ENCODE measurements at regions not wholly inside any gene's neighbourhood (a gene's known extent, or its start where the extent isn't known, plus 50 kb on each side); places are given as distances from the start of the nearest gene placed in this dataset.

GRCh38 chr4:67120369-67120768 lies 424.9 kb downstream of the CENPC start:
- DNase-seq (ENCODE audit: low read depth), result no peak

DNA sequence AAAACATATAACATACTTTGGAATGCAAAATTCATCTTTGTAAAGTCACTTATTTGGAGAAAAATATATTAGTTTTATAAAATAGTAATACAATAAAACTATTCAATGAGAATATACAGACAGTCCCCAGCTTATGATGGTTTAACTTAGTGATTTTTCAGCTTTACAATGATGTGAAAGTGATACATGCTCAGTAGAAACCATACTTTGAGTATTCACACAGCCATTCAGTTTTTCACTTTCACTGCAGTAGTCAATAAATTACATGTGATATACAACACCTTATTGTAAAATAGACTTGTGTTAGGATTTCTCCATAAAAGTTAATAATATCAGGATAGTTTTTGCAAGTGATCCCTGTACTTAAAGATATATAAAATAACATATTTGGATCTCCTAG lies 436.0 kb downstream of the CENPC start:
- no peak for DNase-seq (ENCODE audit: low read depth)

GRCh38 chr4:67106861-67107460 lies 438.3 kb downstream of the CENPC start:
- DNase-seq (ENCODE audit: low read depth), result no peak

GRCh38 chr4:67104145-67104544 lies 441.2 kb downstream of the CENPC start:
- DNase-seq (ENCODE audit: low read depth), result no peak

GRCh38 chr4:67103001-67103747 lies 442.1 kb downstream of the CENPC start:
- no peak for DNase-seq (ENCODE audit: low read depth)

- no peak for DNase-seq (ENCODE audit: low read depth)
These were observed 443.7 kb downstream of the CENPC start for GRCh38 chr4:67101612-67102011.

DNA sequence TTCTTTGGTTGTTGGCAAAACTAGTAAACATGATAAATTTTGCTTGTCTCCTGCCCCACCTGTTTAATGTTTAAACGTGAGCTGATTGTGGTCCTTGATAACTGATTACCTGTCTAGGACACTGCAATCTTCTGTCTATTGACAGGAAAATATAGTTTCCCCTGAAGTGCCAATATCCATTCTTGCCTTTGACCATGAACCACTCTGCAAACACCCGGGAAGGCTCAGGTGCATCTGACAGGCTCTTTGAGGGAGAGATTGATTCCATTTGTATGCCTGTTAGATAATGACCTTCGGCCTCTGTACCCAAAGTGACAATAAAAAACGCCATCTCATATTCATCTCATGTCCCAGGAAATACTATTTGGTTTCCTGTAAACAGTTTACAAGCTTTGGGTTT lies 453.0 kb downstream of the CENPC start:
- DNase-seq (ENCODE audit: low read depth), result no peak

DNA sequence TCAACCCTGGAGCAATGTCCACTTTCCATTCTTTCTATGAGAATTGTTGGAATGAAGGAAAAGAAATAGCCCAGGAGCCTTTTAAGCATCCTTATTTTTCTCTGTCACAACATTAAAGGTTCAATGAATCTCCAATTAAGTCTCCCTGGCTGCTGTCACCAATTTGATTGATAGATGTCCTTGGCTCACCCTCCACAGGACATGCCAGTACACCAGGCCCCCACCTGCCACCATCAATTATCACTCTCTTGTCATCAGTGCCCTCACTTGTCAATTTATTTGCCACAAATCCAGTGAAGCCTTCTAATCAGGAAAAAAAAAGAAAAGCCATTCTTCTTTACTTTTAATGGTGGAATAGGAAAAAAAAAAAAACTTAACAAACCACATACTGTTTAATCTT lies 453.6 kb downstream of the CENPC start:
- DNase-seq (ENCODE audit: low read depth), result no peak

GRCh38 chr4:67087897-67088296 lies 457.4 kb downstream of the CENPC start:
- peak; percentile 43 for DNase-seq (ENCODE audit: low read depth)

DNA sequence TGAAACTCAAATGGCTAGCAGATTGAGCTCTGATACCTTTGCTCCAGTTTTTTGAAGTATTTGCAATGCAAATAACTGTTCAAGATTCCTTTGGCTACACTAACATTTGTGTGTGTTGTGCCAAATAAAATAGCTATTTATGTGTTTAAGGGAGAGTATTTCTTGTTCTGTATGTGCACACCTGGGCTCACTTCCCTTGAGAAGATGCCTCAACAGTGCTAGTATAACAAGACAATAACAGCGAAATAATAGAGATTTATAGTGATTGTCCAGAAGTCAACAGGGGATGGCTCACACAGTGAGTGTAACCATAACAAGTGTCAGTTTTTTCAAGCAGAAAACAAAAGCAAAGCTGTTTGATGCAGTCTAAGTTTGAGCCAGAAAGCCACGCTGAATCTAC lies 460.5 kb downstream of the CENPC start:
- DNase-seq (ENCODE audit: low read depth), result no peak

DNA sequence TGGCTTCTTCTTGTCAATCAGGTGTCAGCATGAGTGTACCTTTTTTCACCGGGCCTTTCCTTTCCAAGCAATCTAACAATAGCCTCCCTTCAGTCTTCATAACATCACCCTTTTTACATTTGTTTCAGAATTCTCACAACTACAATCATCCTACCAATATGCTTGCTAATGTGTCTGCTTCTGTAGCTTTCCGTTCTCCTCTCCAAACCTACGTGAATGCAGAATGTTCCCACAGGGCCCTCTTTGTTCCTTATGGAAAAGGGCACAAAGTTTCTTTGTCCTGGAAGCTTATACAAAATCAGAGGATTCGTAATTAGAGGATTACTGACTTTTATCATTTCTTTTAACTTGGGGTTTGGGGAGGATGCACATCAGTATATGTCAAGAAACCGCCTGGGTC lies 461.8 kb downstream of the CENPC start:
- no peak for DNase-seq (ENCODE audit: low read depth)

DNA sequence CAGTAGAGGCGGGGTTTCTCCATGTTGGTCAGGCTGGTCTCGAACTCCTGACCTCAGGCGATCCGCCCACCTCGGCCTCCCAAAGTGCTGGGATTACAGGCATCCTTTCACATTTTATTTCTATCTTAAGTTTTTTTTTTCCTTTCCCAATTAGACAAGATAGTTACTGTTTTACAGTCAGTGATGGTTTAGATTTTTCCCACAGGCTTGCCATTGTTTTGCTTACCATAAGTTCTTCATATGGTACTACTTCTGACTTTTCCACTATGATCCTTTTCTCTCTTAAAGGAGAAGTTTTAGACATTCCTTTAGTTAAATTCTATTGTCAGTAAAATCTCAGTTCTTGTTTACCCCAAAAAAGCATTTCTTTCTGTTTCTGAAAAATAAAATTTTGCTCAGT lies 462.6 kb downstream of the CENPC start:
- DNase-seq (ENCODE audit: low read depth), result no peak

DNA sequence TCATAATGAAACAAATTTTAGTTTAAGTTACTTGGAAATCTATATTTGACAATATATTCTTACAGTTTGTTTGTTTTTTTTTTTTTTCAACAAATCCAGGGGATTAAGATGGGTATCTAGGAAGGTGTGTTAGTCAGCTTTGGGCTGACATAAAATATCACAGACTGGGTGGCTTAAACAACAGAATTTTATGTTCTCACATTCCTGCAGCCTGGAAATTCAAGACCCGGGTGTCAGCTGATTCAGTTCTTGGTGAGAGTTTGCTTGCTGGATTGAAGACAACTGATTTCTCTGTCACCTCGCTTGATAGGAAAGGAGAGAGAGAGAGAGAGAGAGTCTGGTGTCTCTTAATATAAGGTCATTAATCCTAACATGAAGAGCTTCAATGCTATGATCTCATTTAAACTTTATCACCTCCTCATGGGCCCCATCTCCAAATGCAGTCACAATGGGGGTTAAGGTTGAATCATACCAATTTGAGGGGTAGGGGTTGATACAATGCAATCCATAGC lies 465.2 kb downstream of the CENPC start:
- DNase-seq (ENCODE audit: low read depth), result no peak

GRCh38 chr4:67071641-67072040 lies 473.7 kb downstream of the CENPC start:
- no peak for DNase-seq (ENCODE audit: low read depth)

DNA sequence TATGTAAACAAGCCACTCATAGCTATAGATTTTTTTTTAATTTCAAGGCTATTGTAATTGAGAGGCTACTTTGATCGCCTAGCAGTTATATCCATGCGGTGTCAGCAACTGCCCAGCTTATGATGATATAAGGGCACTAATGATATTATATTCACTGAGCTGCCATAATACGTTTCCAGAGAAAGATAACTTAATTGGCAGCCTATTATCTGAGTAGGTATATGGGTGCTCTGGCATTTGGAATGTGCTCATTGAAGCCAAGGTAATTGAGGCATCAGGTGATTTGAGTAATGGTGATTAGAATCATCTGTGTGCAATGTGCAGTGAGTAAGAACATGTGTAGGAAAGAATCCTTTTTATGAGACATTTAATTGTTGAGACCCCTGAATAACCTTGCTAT lies 490.0 kb downstream of the CENPC start:
- no peak for DNase-seq (ENCODE audit: low read depth)

- DNase-seq (ENCODE audit: low read depth), result no peak
These were observed 490.4 kb downstream of the CENPC start for GRCh38 chr4:67054896-67055295.

DNA sequence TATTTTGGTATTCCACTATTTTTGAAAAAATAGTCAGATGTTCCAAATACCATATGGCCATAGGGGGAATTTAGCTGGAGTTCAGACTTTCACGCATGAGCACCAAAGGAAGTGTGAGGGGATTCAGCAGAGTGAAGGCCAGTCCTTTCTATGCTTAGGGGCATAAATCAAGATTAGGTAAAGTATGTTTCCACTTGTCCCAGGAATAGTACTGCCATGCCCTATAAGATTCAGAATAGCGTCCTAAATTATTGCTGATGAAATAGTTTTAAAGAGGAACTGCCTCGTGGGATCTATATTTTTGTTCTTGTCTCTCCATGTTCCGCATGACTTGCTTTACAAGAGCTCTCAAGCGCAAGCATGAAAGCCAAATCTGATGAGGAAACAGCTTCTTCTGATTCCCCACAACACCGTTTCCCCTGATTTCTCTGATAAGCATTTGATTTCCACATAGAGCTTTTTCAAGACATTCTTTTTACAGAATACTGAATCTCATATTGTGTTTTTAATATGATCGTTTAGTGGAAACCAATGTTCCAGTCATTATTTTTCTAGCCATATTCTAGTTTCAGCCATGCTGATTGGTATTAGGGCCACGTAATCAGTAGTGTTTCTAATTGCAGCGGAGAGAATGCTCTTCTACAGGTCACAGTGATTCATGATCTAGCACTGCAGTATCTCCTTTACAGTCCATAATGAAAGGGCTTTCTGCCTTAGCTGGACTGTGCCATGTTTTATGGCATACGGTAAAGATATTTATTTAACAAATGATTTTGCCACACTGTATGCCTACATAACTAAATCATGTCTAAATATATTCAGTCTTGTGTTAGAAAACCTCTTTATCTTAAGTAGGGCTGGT lies 492.3 kb downstream of the CENPC start:
- no peak for DNase-seq (ENCODE audit: low read depth)

- DNase-seq (ENCODE audit: low read depth), result no peak
These were observed 494.1 kb downstream of the CENPC start for GRCh38 chr4:67051000-67051789.

DNA sequence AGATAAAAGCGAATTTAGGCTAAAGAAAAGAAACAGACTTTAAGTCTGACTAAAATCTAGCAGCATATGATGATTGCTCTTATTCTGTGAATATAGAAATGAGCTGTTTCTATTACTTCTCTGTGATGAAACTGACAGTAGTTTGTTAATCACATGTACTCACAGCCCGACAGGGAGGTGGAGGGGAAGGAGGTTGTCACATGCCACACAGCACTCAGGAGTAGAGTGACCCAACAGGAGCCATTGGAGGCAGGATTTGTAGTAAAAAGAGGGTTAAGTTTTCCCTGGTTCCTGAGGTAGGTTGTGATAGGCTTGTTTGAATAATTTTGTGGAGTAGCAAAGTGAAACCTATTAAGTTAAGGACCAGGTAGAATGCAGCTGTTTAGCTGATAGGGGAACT lies 495.9 kb downstream of the CENPC start:
- no peak for DNase-seq (ENCODE audit: low read depth)

- DNase-seq (ENCODE audit: low read depth), result no peak
These were observed 496.8 kb downstream of the CENPC start for GRCh38 chr4:67048530-67048929.

GRCh38 chr4:67040315-67040714 lies 505.0 kb downstream of the CENPC start:
- DNase-seq (ENCODE audit: low read depth), result no peak

DNA sequence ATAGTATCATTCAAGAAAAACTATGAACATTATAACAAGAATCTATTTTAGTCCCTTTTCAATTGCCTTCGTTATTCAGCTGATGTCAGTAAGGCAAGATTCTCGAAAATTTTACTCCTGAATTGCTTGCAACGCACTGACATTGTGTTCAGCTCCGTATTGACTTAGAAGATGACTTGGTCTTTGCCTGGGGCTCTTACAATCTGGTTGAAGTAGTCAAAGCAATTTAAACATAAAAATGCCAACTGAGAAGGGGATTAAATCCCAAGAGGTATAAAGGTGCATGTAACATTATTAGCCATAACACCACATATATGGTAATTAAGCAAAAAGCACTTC lies 507.1 kb downstream of the CENPC start:
- DNase-seq (ENCODE audit: low read depth), result no peak

Data from ELR (cell line).